ENCODE measurements at regions not wholly inside any gene's neighbourhood (a gene's known extent, or its start where the extent isn't known, plus 50 kb on each side); places are given as distances from the start of the nearest gene placed in this dataset.

- TF ChIP-seq CTCF (IDR thresholded peaks at IDR 0.05) (no peak), POLR2A (IDR thresholded peaks at IDR 0.05) (no peak), EP300 (IDR thresholded peaks at IDR 0.05) (no peak)
Observed at GRCh38 chr9:70474413-70474812, 60.0 kb upstream of the KLF9 start.

All from tibial nerve (tissue), 4 donors.